ENCODE measurements at regions not wholly inside any gene's neighbourhood (a gene's known extent, or its start where the extent isn't known, plus 50 kb on each side); places are given as distances from the start of the nearest gene placed in this dataset.

DNA sequence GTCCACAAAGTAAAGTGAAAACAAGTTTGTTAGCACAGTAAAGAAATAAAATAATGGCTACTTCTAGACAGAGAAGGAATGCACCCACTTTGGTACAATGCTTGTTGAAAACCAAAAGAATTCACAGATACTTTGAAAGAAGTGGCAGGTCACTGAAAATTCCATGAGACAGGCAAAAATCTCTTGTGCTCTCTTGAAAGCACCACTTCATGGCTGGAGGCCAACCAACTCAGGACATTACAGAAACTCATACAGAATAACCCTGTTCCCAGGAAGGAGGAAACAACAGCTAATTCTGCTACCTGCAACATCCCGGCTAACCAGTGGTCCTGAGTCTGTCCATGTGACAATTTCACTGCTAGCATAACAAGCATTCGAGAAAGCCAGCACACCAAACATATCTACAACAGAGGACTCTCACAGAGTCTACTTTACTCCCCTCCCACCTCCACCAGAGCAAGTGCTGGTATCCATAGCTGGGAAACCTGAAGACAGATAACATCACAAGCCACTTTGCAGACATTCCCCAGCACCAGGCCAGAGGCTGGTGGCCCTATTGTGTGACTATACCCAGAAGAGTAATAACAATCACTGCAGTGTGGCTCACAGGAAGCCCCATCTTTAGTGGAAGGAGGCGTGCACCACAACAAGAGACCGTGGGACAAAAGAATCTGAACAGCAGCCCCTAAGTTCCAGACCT lies 255.3 kb upstream of the SLITRK3 start:
- ChIA-PET POLR2A (no interaction called here), CTCF (no interaction called here)
- no peaks in the 10 kb centered on the region for H3K4me1 ChIP-seq (ENCODE audit: insufficient read depth, low read length)
- no peak for DNase-seq
- H3K27ac Mint-ChIP-seq, result no peak overlapping the region
- H3K27me3 Mint-ChIP-seq, result no peaks in the 10 kb centered on the region
- no peaks in the 10 kb centered on the region for H3K36me3 Mint-ChIP-seq
- no peaks in the 10 kb centered on the region for H3K4me1 Mint-ChIP-seq
- H3K27ac ChIP-seq (ENCODE audit: low read depth, low read length), result no peak overlapping the region
- no peaks in the 10 kb centered on the region for H3K27me3 ChIP-seq (ENCODE audit: insufficient read depth, low read length, poor library complexity, severe bottlenecking)
- H3K4me3 Mint-ChIP-seq, result no peak overlapping the region
- no peak overlapping the region for H3K4me3 ChIP-seq (ENCODE audit: low read length)
- H3K36me3 ChIP-seq (ENCODE audit: insufficient read depth, low read length), result no peaks in the 10 kb centered on the region
- peaks cover 3% of the 10 kb centered on the region for H3K9me3 ChIP-seq (ENCODE audit: low read length)
- peaks cover 7 to 40% (median 14%) of the 10 kb centered on the region in 5 donors for H3K9me3 Mint-ChIP-seq

DNA sequence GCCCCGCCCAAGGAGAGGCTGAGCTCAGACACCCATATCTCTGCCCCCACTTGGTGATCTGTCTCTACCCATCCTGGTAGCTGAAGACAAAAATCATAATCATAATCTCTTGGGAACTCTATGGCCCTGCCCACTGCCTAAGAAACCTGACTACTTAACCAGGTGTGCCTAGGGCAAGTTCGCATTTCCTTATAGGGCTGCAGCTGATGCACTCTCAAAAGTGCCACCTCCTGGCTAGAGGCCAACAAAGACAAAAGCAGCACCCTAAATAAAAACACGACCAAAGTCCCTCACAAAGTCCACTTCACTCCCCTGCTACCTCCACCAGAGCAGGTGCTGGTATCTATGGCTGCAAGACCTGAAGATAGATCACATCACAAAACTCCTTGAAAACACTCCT lies 250.4 kb upstream of the SLITRK3 start:
- no peaks in the 10 kb centered on the region for H3K4me1 ChIP-seq (ENCODE audit: insufficient read depth, low read length)
- no peaks in the 10 kb centered on the region for H3K27me3 ChIP-seq (ENCODE audit: insufficient read depth, low read length, poor library complexity, severe bottlenecking)
- ChIA-PET CTCF (no interaction called here), POLR2A (no interaction called here)
- H3K4me3 Mint-ChIP-seq, result no peak overlapping the region
- H3K4me1 Mint-ChIP-seq, result no peaks in the 10 kb centered on the region
- H3K36me3 ChIP-seq (ENCODE audit: insufficient read depth, low read length), result no peaks in the 10 kb centered on the region
- no peaks in the 10 kb centered on the region for H3K36me3 Mint-ChIP-seq
- no peak overlapping the region for H3K27ac Mint-ChIP-seq
- H3K27me3 Mint-ChIP-seq, result no peaks in the 10 kb centered on the region
- H3K27ac ChIP-seq (ENCODE audit: low read depth, low read length), result no peak overlapping the region
- H3K9me3 ChIP-seq (ENCODE audit: low read length), result peaks cover under 1% of the 10 kb centered on the region
- peaks cover 0 to 9% (median 7%) of the 10 kb centered on the region in 5 donors for H3K9me3 Mint-ChIP-seq
- DNase-seq, result no peak
- H3K4me3 ChIP-seq (ENCODE audit: low read length), result no peak overlapping the region

DNA sequence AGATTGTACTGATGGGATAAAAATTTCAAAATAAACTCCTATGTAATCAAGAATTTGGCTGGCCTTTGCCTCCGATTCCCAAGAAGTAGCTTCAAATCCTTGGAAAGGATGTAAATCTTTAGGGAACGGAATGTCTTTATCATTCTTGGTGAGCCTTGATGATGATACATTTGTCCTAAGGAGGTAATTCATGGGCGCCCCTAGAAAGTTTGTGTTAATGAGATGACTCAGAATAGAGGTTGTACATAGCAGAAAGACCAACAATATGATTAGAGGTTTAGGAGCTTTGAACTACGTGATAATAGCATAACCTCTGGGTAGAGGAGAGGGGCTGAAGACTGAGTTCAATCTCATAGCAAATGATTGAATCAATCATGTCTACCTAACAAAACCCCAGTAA lies 248.6 kb upstream of the SLITRK3 start:
- Histone ChIP-seq H3K27ac (ENCODE audit: low read depth, low read length) (no peak overlapping the region), H3K4me1 (ENCODE audit: insufficient read depth, low read length) (no peaks in the 10 kb centered on the region), H3K9me3 (ENCODE audit: low read length) (no peaks in the 10 kb centered on the region), H3K36me3 (ENCODE audit: insufficient read depth, low read length) (no peaks in the 10 kb centered on the region), H3K4me3 (ENCODE audit: low read length) (no peak overlapping the region), H3K27me3 (ENCODE audit: insufficient read depth, low read length, poor library complexity, severe bottlenecking) (no peaks in the 10 kb centered on the region)
- Mint-ChIP-seq H3K36me3 (no peaks in the 10 kb centered on the region), H3K4me1 (no peaks in the 10 kb centered on the region), H3K9me3 (peaks cover 0 to 18% (median 3%) of the 10 kb centered on the region in 5 donors), H3K27me3 (no peaks in the 10 kb centered on the region), H3K4me3 (no peak overlapping the region), H3K27ac (no peak overlapping the region)
- CTCF ChIA-PET, result no interaction called here
- DNase-seq, result no peak
- POLR2A ChIA-PET, result no interaction called here

DNA sequence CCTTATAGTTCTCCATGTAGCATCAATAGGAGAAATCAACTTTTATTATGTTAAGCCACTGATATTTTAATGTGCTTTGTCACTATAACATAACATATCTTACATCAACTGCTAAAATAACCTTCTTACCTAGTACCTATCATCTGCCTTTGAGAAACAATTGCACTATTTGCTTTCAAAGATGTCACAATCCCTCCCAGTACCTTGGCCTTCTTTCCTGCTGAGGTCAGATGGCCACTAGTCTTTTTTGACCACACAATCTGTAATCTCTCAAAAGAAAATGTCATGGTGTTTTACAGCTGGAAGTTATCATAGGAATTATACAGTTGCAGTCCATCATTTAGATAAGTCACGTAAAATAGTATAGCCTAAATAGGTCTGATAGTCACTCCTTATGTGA lies 247.5 kb upstream of the SLITRK3 start:
- Mint-ChIP-seq H3K36me3 (no peaks in the 10 kb centered on the region), H3K27ac (no peak overlapping the region), H3K4me3 (no peak overlapping the region), H3K27me3 (no peaks in the 10 kb centered on the region), H3K4me1 (no peaks in the 10 kb centered on the region), H3K9me3 (peaks cover 0 to 20% (median 4%) of the 10 kb centered on the region in 5 donors)
- Histone ChIP-seq H3K27me3 (ENCODE audit: insufficient read depth, low read length, poor library complexity, severe bottlenecking) (no peaks in the 10 kb centered on the region), H3K36me3 (ENCODE audit: insufficient read depth, low read length) (no peaks in the 10 kb centered on the region), H3K9me3 (ENCODE audit: low read length) (no peaks in the 10 kb centered on the region), H3K4me3 (ENCODE audit: low read length) (no peak overlapping the region), H3K4me1 (ENCODE audit: insufficient read depth, low read length) (no peaks in the 10 kb centered on the region), H3K27ac (ENCODE audit: low read depth, low read length) (no peak overlapping the region)
- ChIA-PET POLR2A (no interaction called here), CTCF (no interaction called here)
- no peak for DNase-seq

DNA sequence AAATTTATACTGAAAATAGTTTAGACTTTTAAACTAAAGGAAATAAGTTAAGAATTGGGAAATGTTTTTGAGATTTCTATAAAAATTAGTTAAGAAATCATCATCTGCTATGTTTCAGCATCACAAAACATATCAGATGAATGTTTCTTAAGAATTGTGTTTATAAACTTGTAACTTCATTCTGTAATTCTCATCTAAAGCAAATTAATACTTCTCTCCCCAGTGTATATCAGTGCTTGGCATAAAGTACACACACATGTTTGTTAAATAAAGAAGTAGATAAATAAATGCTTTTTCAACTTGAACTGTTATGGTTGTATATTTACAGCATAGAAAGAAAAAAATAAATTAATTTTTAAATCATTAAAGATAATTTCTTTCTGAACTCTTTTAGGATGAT lies 245.9 kb upstream of the SLITRK3 start:
- no peaks in the 10 kb centered on the region for H3K27me3 Mint-ChIP-seq
- no peak overlapping the region for H3K4me3 ChIP-seq (ENCODE audit: low read length)
- peaks cover 0 to 12% (median 5%) of the 10 kb centered on the region in 5 donors for H3K9me3 Mint-ChIP-seq
- CTCF ChIA-PET, result no interaction called here
- H3K4me1 Mint-ChIP-seq, result no peaks in the 10 kb centered on the region
- H3K36me3 Mint-ChIP-seq, result no peaks in the 10 kb centered on the region
- no peaks in the 10 kb centered on the region for H3K4me1 ChIP-seq (ENCODE audit: insufficient read depth, low read length)
- DNase-seq, result no peak
- POLR2A ChIA-PET, result no interaction called here
- H3K27ac ChIP-seq (ENCODE audit: low read depth, low read length), result no peak overlapping the region
- H3K36me3 ChIP-seq (ENCODE audit: insufficient read depth, low read length), result no peaks in the 10 kb centered on the region
- no peaks in the 10 kb centered on the region for H3K9me3 ChIP-seq (ENCODE audit: low read length)
- no peaks in the 10 kb centered on the region for H3K27me3 ChIP-seq (ENCODE audit: insufficient read depth, low read length, poor library complexity, severe bottlenecking)
- no peak overlapping the region for H3K4me3 Mint-ChIP-seq
- H3K27ac Mint-ChIP-seq, result no peak overlapping the region

DNA sequence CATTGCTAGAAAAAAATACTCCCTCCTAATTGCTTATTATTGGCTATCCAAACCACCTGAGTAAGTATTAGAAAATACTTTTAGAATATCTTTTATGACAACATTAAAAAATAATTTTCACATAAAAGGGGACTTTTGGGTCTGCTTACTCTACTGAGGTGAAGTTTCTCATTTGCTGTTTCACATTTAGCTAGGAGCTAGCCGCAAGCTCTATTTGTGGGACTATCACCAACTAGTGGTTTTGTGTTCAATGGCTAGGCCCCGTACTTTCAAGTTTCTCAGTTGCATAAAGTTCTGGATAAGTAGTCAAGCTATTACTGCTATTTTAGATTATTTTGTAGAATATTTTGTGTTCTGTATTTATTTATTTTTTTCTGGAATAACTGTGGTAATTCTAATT lies 244.2 kb upstream of the SLITRK3 start:
- H3K36me3 ChIP-seq (ENCODE audit: insufficient read depth, low read length), result no peaks in the 10 kb centered on the region
- DNase-seq, result no peak
- Mint-ChIP-seq H3K27me3 (no peaks in the 10 kb centered on the region), H3K9me3 (peaks cover 0 to 14% (median 2%) of the 10 kb centered on the region in 5 donors), H3K36me3 (no peaks in the 10 kb centered on the region), H3K4me1 (no peaks in the 10 kb centered on the region), H3K4me3 (no peak overlapping the region), H3K27ac (no peak overlapping the region)
- no peaks in the 10 kb centered on the region for H3K27me3 ChIP-seq (ENCODE audit: insufficient read depth, low read length, poor library complexity, severe bottlenecking)
- no peaks in the 10 kb centered on the region for H3K4me1 ChIP-seq (ENCODE audit: insufficient read depth, low read length)
- no peaks in the 10 kb centered on the region for H3K9me3 ChIP-seq (ENCODE audit: low read length)
- H3K4me3 ChIP-seq (ENCODE audit: low read length), result no peak overlapping the region
- H3K27ac ChIP-seq (ENCODE audit: low read depth, low read length), result no peak overlapping the region
- ChIA-PET POLR2A (no interaction called here), CTCF (no interaction called here)

DNA sequence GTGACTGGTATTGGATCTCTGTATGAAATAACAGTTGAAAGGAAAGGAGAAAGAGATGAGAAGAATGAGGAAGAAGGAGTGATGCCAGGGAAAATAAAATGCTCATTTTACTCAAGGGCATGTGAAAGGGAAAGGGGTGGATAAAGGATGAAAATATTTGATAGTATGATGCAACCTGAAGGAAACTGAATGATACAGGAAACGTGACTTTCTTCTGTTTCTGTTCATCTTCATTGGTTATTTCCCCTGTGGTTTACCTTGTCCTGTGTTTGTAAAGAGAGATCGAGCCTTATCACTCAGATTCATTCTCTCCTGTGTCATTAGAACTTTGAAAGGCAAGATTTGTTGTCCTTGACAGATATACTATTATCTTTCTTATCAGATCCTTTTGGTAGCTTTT lies 243.6 kb upstream of the SLITRK3 start:
- H3K27me3 ChIP-seq (ENCODE audit: insufficient read depth, low read length, poor library complexity, severe bottlenecking), result no peaks in the 10 kb centered on the region
- H3K4me3 ChIP-seq (ENCODE audit: low read length), result no peak overlapping the region
- no peaks in the 10 kb centered on the region for H3K4me1 ChIP-seq (ENCODE audit: insufficient read depth, low read length)
- no peaks in the 10 kb centered on the region for H3K27me3 Mint-ChIP-seq
- H3K27ac ChIP-seq (ENCODE audit: low read depth, low read length), result no peak overlapping the region
- POLR2A ChIA-PET, result no interaction called here
- H3K36me3 Mint-ChIP-seq, result no peaks in the 10 kb centered on the region
- H3K4me1 Mint-ChIP-seq, result no peaks in the 10 kb centered on the region
- CTCF ChIA-PET, result no interaction called here
- no peak for DNase-seq
- H3K27ac Mint-ChIP-seq, result no peak overlapping the region
- H3K4me3 Mint-ChIP-seq, result no peak overlapping the region
- H3K9me3 ChIP-seq (ENCODE audit: low read length), result no peaks in the 10 kb centered on the region
- peaks cover 0 to 19% (median 2%) of the 10 kb centered on the region in 5 donors for H3K9me3 Mint-ChIP-seq
- H3K36me3 ChIP-seq (ENCODE audit: insufficient read depth, low read length), result no peaks in the 10 kb centered on the region

DNA sequence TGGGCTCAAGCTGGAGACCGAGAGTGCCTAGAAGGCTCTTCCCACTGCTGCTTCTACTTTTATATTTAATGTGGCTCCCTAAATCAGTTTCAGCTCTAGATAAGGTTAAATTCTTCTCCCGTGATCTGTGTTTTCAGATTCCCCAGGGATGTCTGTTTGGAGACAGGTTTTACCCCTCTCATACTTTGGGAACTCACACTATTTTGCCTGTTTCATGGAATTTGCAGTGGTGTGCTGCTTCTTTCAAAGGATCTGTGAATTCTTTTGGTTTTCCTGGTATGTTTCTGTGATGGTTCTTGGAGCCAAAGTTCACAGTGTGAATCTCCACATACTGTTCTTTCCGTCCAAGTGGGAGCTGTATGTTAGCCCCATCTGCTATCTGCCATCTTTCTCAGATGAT lies 238.3 kb upstream of the SLITRK3 start:
- H3K36me3 Mint-ChIP-seq, result no peaks in the 10 kb centered on the region
- no peak overlapping the region for H3K4me3 Mint-ChIP-seq
- CTCF ChIA-PET, result interaction anchor here (0.9 kb wide), 1 partner anchor 16 kb away, joined by 3 read pairs; no protein-coding TSS in a partner anchor

DNA sequence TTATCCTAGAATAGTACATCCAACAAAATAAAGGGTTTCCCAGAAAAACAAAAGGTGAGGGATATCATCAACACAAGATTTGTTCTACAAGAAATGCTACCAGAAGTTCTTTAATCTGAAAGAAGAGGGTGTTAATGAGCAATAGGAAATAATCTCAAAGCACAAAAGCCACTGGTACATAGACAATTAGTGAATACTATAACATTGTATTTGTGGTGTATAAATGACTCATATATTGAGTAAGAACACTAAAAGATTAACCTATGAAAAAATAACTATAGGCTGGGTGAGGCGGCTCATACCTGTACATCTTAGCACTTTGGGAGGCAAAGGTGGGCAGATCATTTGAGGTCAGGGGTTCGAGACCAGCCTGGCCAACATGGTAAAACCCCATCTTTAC lies 210.2 kb upstream of the SLITRK3 start:
- Mint-ChIP-seq H3K36me3 (no peaks in the 10 kb centered on the region), H3K27me3 (no peaks in the 10 kb centered on the region), H3K4me3 (no peak overlapping the region), H3K27ac (no peak overlapping the region), H3K9me3 (peaks cover 4 to 12% (median 5%) of the 10 kb centered on the region in 5 donors), H3K4me1 (no peaks in the 10 kb centered on the region)
- Histone ChIP-seq H3K36me3 (ENCODE audit: insufficient read depth, low read length) (no peaks in the 10 kb centered on the region), H3K9me3 (ENCODE audit: low read length) (no peaks in the 10 kb centered on the region), H3K4me3 (ENCODE audit: low read length) (no peak overlapping the region), H3K27ac (ENCODE audit: low read depth, low read length) (no peak overlapping the region), H3K4me1 (ENCODE audit: insufficient read depth, low read length) (no peaks in the 10 kb centered on the region), H3K27me3 (ENCODE audit: insufficient read depth, low read length, poor library complexity, severe bottlenecking) (no peaks in the 10 kb centered on the region)
- no peak for DNase-seq
- POLR2A ChIA-PET, result no interaction called here
- CTCF ChIA-PET, result no interaction called here

More for the DNA sequence above, 238.3 kb upstream of the SLITRK3 start:
- Histone ChIP-seq H3K4me1 (ENCODE audit: insufficient read depth, low read length) (no peaks in the 10 kb centered on the region), H3K27me3 (ENCODE audit: insufficient read depth, low read length, poor library complexity, severe bottlenecking) (no peaks in the 10 kb centered on the region), H3K27ac (ENCODE audit: low read depth, low read length) (no peak overlapping the region), H3K4me3 (ENCODE audit: low read length) (no peak overlapping the region), H3K9me3 (ENCODE audit: low read length) (no peaks in the 10 kb centered on the region), H3K36me3 (ENCODE audit: insufficient read depth, low read length) (no peaks in the 10 kb centered on the region)
- no peak for DNase-seq
- Mint-ChIP-seq H3K27ac (no peak overlapping the region), H3K4me1 (no peaks in the 10 kb centered on the region), H3K27me3 (no peaks in the 10 kb centered on the region), H3K9me3 (peaks cover 1 to 26% (median 14%) of the 10 kb centered on the region in 5 donors)
- POLR2A ChIA-PET, result no interaction called here
